HG03097 (cell line): ENCODE measurements at regions not wholly inside any gene's neighbourhood (a gene's known extent, or its start where the extent isn't known, plus 50 kb on each side); places are given as distances from the start of the nearest gene placed in this dataset.
"Not testable (repeated sequence)": the region's sequence is repeated elsewhere in the genome, so short reads cannot be mapped to it uniquely, and the experiment has no call there.

Experiments
- ATAC-seq: cut with Tn5 transposase; IDR thresholded peaks from one replicate; pipeline ENCODE4 v1.9.1; 2021; ENCODE audit not compliant: unreplicated experiment, low FRiP score

GRCh38 chr2:224182498-224182897 is 143.4 kb upstream of the SERPINE2 start:
- ATAC-seq, result no peak

DNA sequence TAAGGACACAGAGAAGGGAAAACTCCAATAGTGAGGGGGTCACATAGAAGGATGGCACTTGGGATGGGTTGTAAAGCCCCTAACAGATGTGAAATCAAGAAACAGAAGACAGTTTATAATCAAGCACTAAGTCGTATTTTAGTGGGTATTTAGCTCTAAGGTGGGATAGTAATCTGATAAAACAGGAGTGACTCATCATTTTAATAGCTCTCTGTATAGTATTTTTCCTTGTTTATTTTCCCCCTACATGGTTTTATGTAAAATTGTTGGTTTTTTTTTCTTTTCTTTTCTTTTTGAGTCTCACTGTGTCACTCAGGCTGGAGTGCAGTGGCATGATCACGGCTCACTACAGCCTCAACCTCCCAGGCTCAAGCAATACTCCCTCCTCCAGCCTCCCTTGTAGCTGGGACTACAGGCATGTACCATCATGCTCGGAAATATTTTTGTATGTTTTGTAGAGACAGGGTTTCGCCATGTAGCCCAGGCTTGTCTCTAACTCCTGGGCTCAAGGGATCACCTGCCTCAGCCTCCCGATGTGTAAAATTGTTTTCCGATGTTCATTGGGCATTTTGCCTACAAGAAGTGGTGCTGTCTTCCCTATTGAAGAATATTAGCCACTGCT is 142.6 kb upstream of the SERPINE2 start:
- no peak for ATAC-seq

DNA sequence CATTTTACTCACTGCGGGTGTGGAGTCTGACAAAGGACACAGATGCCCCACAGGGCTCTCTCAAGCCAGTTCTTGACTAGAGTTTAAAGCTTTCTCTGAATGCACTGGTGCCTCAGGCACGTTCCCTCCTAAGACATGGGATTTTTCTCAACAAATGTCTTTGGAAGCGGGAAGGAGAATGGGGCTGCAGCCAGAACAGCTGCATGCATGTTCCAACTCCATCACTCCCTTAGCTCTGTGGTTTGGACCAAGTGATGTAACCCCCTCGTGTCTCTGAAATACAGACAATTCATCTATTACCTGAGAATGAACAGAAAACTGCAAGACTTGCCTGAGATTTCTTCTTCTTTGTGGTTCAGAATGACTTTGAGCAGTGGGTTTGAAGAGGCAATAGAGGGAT is 141.7 kb upstream of the SERPINE2 start:
- ATAC-seq, result no peak

DNA sequence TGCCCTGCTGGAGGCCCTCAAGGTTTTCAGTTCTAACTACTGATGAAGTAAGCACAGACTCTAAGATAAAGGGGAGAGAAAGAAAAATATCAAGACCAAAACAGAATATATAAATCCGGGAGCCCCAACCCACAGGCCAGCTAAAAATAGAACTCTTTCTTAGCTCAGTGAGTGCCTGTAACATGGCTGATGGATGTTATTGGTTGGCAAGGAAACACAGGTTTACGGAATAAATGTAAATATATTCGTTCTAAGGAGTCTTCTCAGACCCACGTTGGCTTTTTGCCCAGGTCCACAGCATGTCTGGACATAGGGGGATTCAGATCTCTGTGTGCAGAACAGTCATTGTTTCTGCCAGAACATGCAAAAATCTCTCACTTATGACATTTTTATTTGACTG is 139.0 kb upstream of the SERPINE2 start:
- no peak for ATAC-seq

DNA sequence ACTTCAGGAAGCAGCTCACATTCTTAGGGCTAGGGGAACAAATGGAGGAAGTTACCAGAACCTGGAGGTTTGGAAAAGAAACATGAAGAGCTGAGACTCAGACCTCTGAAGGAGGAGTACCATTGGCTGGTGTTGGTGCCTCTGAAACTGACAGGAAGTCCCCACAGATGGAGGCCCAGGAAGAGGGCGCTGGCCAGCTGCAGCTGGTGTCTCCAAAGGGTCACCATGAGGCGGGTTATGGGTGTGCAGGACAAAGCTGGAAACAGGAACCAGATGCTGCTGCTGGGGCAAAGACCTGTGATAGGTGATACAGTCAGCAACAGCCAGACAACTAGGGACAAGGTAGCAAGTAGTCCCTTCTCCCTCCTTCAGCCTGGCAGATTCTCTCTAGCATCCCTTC is 136.5 kb upstream of the SERPINE2 start:
- ATAC-seq, result no peak

- ATAC-seq, result no peak
These were observed 135.9 kb upstream of the SERPINE2 start for GRCh38 chr2:224174990-224175389.

GRCh38 chr2:224174521-224174920 is 135.4 kb upstream of the SERPINE2 start:
- no peak for ATAC-seq

DNA sequence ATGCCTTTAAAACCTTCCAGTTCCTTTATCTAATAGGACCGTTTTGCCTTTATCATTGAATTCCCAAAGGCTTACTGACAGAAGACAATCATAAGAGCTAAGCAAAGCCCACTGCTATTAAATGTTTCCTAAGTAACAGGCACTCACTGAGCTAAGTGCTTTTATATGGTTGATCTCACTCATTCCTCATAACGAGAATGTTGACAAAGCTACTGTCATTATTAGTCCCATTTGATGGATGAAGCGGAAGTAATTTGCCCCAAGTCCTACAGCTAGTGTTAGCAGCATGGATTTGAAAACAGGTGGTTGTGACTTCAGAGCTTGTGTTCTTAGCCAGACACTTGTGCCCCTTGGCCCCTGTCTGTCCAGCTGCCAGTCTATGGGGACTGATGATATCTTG is 134.8 kb upstream of the SERPINE2 start:
- ATAC-seq, result no peak

- ATAC-seq, result no peak
These were observed 134.1 kb upstream of the SERPINE2 start for GRCh38 chr2:224173210-224173609.

DNA sequence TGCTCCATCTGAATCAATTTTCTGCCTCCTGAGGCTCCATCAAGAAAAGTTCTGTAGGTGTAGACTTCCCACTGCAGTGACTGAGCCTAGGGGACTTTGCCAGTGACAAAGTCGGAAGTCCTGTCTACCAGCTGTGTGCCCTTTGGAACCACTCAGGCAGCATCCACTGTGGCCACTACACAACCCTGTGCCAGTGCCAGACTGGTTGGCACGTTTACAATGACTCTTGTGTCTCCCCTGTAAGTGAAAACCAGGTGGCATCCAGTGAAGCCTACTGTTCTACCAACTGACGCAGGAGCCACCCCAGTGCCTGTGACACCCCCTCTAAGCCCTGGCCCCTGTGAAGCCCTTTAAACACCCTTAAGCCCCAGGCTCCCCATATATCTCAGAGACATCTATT is 132.1 kb upstream of the SERPINE2 start:
- no peak for ATAC-seq

DNA sequence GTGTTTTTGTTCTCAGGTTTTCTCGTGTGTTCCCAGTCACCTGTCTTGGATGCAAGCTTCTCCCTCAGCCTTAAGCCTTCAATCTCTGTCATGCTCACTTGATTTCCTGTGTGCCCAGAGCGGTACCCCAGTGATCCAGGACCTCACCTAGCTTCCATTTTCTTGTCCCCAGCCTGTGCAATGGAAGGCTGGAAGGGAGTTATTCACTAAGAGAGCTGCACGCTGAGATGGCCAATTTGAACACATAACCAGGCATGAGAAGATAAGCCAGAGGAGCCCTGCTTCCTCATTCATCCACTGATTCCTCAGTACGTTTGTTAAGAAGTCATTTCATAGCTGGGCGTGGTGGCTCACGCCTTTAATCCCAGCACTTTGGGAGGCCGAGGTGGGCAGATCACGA is 130.8 kb upstream of the SERPINE2 start:
- ATAC-seq, result no peak

DNA sequence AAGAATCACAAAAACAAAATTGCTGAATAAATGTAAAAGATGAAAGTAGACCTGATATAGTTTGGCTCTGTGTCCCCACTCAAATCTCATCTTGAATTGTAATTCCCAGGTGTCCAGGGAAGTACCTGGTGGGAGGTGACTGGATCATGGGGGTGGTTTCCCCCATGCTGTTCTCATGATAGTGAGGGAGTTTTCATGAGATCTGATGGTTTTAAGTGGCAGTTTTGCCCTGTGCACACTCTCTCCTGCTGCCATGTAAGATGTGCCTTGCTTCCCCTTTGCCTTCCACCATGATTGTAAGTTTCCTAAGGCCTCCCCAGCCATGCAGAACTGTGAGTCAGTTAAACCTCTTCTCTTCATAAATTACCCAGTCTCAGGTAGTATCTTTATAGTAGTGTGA is 128.7 kb upstream of the SERPINE2 start:
- not testable (repeated sequence) for ATAC-seq

DNA sequence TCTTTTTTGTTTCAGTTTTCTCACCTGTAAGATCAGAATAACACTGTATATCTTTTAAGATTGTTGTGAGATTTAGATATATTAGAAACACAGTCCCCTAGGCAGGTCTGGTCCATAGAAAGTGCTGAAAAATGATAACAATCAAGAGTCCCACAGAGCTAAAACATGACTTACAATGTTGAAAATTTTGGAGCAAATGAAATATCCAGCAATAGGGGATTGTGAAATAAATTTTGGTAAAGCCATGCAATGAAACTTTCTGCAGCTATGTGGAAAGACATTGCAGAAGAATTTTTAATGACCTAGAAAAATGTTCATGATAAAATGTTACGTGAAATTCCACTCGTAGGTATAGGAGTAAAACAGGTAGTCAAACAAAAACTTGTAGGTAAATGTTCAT is 127.6 kb upstream of the SERPINE2 start:
- no peak for ATAC-seq

DNA sequence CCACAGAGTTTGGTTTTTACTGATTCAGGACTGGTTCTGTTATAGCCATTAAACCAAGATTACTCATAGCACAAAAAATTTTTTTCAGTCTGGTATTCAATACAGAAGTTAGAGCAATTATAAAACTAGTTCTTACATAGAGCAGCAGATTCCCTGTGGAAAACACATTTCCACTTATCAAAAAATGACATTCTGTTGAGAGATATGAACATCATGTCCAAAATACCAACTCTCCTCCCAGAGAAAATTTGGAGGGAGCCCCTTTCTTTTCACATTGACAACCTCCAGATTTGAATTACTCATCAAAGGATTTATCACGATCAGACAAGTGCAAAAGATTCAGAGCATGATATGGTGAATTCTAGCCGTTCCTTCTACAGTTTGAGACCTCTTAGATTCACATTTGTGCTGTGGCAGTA is 126.8 kb upstream of the SERPINE2 start:
- no peak for ATAC-seq

GRCh38 chr2:224163566-224164307 is 124.7 kb upstream of the SERPINE2 start:
- no peak for ATAC-seq

- no peak for ATAC-seq
These were observed 123.0 kb upstream of the SERPINE2 start for GRCh38 chr2:224162122-224162521.

- ATAC-seq, result no peak
These were observed 122.6 kb upstream of the SERPINE2 start for GRCh38 chr2:224161712-224162111.

GRCh38 chr2:224160917-224161316 is 121.8 kb upstream of the SERPINE2 start:
- no peak for ATAC-seq

DNA sequence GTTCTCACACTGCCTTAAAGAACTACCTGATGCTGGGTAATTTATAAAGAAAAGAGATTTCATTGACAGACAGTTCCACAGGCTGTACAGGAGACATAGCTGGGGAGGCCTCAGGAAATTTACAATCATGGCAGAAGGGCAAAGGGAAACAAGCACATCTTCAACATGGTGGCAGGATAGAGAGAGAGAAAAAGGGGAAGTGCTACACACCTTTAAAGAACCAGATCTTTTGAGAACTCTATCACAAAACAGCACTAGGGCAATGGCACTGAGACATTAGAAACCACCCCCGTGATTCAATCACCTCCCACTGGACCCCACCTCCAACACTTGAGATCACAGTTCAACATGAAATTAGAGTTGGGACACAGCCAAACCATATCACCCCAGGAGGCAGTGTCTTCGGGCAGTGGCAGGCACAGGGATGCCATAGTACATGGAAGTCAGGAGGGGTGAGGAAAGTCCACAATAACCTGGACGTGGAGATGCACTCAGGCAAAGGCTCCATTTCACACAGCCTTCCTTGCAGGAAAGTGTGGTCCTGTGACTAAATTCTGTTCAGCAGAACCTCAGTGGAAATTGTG is 120.4 kb upstream of the SERPINE2 start:
- no peak for ATAC-seq

- ATAC-seq, result no peak
These were observed 119.7 kb upstream of the SERPINE2 start for GRCh38 chr2:224158831-224159230.

GRCh38 chr2:224158061-224158460 is 119.0 kb upstream of the SERPINE2 start:
- ATAC-seq, result no peak

DNA sequence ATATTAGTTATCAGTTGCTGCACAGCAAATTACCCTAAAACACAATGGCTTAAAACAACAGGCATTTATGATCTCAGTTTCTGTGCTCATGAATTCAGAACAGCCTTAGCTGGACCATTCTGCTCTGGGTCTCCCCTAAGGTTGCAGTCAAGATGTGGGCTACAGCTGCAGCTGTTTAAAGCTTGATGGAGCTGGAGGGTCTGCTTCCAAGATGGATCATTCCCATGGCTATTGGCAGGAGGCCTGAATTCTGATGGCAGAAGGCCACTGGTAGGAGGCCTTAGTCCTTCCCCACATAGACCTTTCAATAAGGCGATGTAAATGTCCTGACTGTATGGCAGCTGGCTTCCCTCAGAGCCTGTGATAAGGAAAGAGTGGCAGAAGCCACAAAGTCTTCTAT is 118.6 kb upstream of the SERPINE2 start:
- ATAC-seq, result no peak
